OCI-LY1 (cell line): ENCODE measurements at regions not wholly inside any gene's neighbourhood (a gene's known extent, or its start where the extent isn't known, plus 50 kb on each side); places are given as distances from the start of the nearest gene placed in this dataset.

Experiments
- EZH2 ChIP-seq: fragments of 200-600 bp; sonication (generic), shearing (Covaris generic); IDR thresholded peaks from 2 replicates; pipeline ENCODE4 v1.8.0; 2017; ENCODE audit warnings: borderline replicate concordance, mixed run types, mild to moderate bottlenecking, antibody characterized with exemption, low read length, moderate library complexity, mixed read lengths
- TF ChIP-seq, protein P1 (sequence below): fragments of 200-600 bp; sonication (generic), shearing (Covaris generic); IDR thresholded peaks from 2 replicates; pipeline ENCODE4 v1.5.1; 2017; ENCODE audit warnings: mild to moderate bottlenecking, antibody characterized with exemption, low read length, moderate library complexity, mixed read lengths

DNA sequence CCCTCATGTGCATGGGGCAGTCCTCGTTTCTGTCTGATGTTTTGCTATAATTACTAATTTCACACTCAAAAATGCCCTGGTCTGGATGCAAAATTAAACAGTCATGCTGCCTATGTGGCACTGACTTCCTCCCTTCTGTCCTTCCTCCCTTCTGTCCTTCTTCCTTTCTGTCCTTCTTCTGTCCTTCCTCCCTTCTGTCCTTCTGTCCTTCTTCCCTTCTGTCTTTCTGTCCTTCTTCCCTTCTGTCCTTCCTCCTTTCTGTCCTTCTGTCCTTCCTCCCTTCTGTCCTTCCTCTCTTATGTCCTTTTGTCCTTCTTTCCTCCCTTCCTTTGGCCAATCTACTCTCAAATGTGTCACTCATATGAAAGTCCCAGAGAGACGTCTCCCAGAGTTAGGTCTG is 93.8 kb downstream of the IRF8 start:
- TF ChIP-seq, protein P1, sequence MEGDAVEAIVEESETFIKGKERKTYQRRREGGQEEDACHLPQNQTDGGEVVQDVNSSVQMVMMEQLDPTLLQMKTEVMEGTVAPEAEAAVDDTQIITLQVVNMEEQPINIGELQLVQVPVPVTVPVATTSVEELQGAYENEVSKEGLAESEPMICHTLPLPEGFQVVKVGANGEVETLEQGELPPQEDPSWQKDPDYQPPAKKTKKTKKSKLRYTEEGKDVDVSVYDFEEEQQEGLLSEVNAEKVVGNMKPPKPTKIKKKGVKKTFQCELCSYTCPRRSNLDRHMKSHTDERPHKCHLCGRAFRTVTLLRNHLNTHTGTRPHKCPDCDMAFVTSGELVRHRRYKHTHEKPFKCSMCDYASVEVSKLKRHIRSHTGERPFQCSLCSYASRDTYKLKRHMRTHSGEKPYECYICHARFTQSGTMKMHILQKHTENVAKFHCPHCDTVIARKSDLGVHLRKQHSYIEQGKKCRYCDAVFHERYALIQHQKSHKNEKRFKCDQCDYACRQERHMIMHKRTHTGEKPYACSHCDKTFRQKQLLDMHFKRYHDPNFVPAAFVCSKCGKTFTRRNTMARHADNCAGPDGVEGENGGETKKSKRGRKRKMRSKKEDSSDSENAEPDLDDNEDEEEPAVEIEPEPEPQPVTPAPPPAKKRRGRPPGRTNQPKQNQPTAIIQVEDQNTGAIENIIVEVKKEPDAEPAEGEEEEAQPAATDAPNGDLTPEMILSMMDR = no peak
- TF ChIP-seq EZH2 = no peak
